ENCODE measurements at regions not wholly inside any gene's neighbourhood (a gene's known extent, or its start where the extent isn't known, plus 50 kb on each side); places are given as distances from the start of the nearest gene placed in this dataset.

- no peak for TF ChIP-seq CTCF (IDR thresholded peaks at IDR 0.05)
- no peak for TF ChIP-seq EZH2 (IDR thresholded peaks at IDR 0.05; ENCODE audit: borderline replicate concordance, insufficient read depth, low read depth, low read length, poor library complexity, severe bottlenecking)
Measured at GRCh38 chr6:166768761-166769160, 141.7 kb upstream of the RPS6KA2 start.

Measured in B cell (primary cell).